K562 (cell line): ENCODE measurements at regions not wholly inside any gene's neighbourhood (a gene's known extent, or its start where the extent isn't known, plus 50 kb on each side); places are given as distances from the start of the nearest gene placed in this dataset.

Experiments used
- ATF7 ChIP-seq: fragments of 450-650 bp; IDR thresholded peaks from 2 replicates; pipeline ENCODE4 v1.7.1; 2014; ENCODE audit warnings: mild to moderate bottlenecking, moderate library complexity
- CC2D1A ChIP-seq: fragments of 450-650 bp; IDR thresholded peaks from 2 replicates; pipeline ENCODE4 v1.6.1; 2017; ENCODE audit warnings: mild to moderate bottlenecking
- CEBPB ChIP-seq: fragments of 450-650 bp; IDR thresholded peaks from 2 replicates; pipeline ENCODE4 v1.6.1; 2016; ENCODE audit warnings: missing genetic modification characterization, missing compliant biosample characterization
- CTBP1 ChIP-seq: fragments of 450-650 bp; IDR thresholded peaks from 2 replicates; pipeline ENCODE4 v1.6.1; 2016; ENCODE audit warnings: borderline replicate concordance
- ESRRA ChIP-seq: fragments of 450-650 bp; IDR thresholded peaks from 2 replicates; pipeline ENCODE4 v1.6.1; 2014; ENCODE audit warnings: low read depth, mild to moderate bottlenecking, moderate library complexity, borderline replicate concordance
- LEF1 ChIP-seq: fragments of 450-650 bp; IDR thresholded peaks from 2 replicates; pipeline ENCODE4 v1.6.1; 2016; ENCODE audit warnings: mild to moderate bottlenecking
- RCOR1 ChIP-seq, 2 experiments: IDR thresholded peaks; 2 replicates each; pipeline ENCODE4 v1.6.1; 2012; ENCODE audit warnings: low read depth in 2 of 2, low read length in 2 of 2, borderline replicate concordance in 1 of 2, improper control_type of control experiment in 1 of 2
- TARDBP ChIP-seq: fragments of 450-650 bp; IDR thresholded peaks from 2 replicates; pipeline ENCODE4 v1.6.1; 2016
- ZEB2 ChIP-seq: fragments of 450-650 bp; IDR thresholded peaks from 2 replicates; pipeline ENCODE4 v1.6.1; 2016
- TF ChIP-seq, protein P1 (sequence below), 2 experiments: fragments of 450-650 bp; formaldehyde crosslinking in 1 of 2; IDR thresholded peaks; 2 replicates each; pipeline versions ENCODE4 v1.4.0 to v1.6.1; 2014 to 2020; ENCODE audit warnings: mild to moderate bottlenecking in 2 of 2, borderline replicate concordance in 1 of 2, low read depth in 1 of 2
- TF ChIP-seq, protein P2 (sequence below): sonication (generic); IDR thresholded peaks from 2 replicates; pipeline ENCODE4 v1.6.1; 2016
- TF ChIP-seq, protein P3 (sequence below): IDR thresholded peaks from 2 replicates; pipeline ENCODE4 v1.6.1; 2012; ENCODE audit warnings: low read depth, low read length, improper control_type of control experiment, borderline replicate concordance
- TF ChIP-seq, protein P4 (sequence below): sonication (generic); formaldehyde crosslinking; IDR thresholded peaks from 2 replicates; pipeline ENCODE4 v1.8.0; 2022; ENCODE audit warnings: mild to moderate bottlenecking, missing genetic modification reagents, borderline replicate concordance

DNA sequence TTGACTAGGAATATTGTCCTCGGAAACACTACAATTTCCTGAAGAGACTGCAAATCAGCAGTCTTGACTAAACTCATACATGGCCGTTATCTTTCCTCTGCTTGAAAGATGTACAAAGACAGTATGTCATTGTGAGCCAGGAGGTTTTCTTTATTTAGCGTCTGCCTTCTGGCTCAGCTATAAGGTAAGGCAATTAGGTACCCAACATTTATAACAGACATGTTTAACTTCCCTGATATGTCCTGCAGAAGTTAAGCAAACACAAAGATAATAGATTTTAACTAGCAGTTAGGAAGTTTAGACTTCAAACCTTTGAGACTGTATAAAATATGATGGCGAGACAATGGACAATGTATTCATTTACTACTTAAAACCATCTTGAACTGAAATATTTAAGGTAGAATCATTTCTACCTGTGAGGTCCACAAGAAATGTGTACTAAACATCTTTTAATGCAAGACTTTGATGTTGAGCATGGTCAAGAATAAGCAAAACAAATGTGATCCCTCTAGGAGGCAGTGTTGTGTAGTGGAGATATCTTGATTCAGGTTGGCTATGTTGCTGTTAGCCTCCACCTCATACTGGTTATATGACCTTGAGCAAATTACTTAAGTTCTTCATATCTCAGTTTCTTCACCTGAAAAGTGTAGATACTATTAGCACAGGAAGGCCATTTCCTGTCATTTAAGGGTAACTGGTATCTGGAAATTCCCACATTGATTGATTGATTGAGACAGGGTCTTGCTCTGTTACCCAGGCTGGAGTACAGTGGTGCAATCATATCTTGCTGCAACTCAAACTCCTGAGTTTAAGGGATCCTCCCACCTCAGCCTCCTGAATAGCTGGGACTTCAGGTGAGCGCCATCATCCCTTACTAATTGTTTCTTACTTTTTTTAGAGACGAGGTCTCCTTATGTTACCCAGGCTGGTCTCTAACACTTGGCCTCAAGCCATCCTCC is 96.3 kb upstream of the EEA1 start (continued):
- TF ChIP-seq, protein P1, sequence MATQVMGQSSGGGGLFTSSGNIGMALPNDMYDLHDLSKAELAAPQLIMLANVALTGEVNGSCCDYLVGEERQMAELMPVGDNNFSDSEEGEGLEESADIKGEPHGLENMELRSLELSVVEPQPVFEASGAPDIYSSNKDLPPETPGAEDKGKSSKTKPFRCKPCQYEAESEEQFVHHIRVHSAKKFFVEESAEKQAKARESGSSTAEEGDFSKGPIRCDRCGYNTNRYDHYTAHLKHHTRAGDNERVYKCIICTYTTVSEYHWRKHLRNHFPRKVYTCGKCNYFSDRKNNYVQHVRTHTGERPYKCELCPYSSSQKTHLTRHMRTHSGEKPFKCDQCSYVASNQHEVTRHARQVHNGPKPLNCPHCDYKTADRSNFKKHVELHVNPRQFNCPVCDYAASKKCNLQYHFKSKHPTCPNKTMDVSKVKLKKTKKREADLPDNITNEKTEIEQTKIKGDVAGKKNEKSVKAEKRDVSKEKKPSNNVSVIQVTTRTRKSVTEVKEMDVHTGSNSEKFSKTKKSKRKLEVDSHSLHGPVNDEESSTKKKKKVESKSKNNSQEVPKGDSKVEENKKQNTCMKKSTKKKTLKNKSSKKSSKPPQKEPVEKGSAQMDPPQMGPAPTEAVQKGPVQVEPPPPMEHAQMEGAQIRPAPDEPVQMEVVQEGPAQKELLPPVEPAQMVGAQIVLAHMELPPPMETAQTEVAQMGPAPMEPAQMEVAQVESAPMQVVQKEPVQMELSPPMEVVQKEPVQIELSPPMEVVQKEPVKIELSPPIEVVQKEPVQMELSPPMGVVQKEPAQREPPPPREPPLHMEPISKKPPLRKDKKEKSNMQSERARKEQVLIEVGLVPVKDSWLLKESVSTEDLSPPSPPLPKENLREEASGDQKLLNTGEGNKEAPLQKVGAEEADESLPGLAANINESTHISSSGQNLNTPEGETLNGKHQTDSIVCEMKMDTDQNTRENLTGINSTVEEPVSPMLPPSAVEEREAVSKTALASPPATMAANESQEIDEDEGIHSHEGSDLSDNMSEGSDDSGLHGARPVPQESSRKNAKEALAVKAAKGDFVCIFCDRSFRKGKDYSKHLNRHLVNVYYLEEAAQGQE (IDR thresholded peaks at IDR 0.05; ENCODE audit: borderline replicate concordance) = peak; percentile 81
- TF ChIP-seq, protein P1 (CRISPR knock-in tag; IDR thresholded peaks at IDR 0.05; ENCODE audit: low read depth) = no peak
- TF ChIP-seq ZEB2 (0 out of 2 replicates have a peak, but pooled peaks have one; percentile 36), ESRRA (peak; percentile 82), LEF1 (0 out of 2 replicates have a peak, but pooled peaks have one; percentile 26), RCOR1 (IDR thresholded peaks at IDR 0.05; ENCODE audit: borderline replicate concordance in 1 of 2, low read depth in 2 of 2, low read length in 2 of 2) (0 out of 4 replicates have a peak, but pooled peaks of 1 of the 2 experiments have one; percentile 29), TARDBP (peak; percentile 39; the same call in 1 of the 2 replicates), CTBP1 (peak; percentile 47; the same call in 1 of the 2 replicates), ATF7 (0 out of 2 replicates have a peak, but pooled peaks have one; percentile 9), CEBPB (tag) (peak; percentile 23; the same call in 1 of the 2 replicates), CC2D1A (peak; percentile 64)
- TF ChIP-seq, protein P2, sequence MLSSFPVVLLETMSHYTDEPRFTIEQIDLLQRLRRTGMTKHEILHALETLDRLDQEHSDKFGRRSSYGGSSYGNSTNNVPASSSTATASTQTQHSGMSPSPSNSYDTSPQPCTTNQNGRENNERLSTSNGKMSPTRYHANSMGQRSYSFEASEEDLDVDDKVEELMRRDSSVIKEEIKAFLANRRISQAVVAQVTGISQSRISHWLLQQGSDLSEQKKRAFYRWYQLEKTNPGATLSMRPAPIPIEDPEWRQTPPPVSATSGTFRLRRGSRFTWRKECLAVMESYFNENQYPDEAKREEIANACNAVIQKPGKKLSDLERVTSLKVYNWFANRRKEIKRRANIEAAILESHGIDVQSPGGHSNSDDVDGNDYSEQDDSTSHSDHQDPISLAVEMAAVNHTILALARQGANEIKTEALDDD = peak; percentile 19; the same call in 1 of the 2 replicates
- TF ChIP-seq, protein P3, sequence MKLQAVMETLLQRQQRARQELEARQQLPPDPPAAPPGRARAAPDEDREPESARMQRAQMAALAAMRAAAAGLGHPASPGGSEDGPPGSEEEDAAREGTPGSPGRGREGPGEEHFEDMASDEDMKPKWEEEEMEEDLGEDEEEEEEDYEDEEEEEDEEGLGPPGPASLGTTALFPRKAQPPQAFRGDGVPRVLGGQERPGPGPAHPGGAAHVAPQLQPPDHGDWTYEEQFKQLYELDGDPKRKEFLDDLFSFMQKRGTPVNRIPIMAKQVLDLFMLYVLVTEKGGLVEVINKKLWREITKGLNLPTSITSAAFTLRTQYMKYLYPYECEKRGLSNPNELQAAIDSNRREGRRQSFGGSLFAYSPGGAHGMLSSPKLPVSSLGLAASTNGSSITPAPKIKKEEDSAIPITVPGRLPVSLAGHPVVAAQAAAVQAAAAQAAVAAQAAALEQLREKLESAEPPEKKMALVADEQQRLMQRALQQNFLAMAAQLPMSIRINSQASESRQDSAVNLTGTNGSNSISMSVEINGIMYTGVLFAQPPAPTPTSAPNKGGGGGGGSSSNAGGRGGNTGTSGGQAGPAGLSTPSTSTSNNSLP = peak; percentile 66; the same call in 1 of the 2 replicates
- TF ChIP-seq, protein P4, sequence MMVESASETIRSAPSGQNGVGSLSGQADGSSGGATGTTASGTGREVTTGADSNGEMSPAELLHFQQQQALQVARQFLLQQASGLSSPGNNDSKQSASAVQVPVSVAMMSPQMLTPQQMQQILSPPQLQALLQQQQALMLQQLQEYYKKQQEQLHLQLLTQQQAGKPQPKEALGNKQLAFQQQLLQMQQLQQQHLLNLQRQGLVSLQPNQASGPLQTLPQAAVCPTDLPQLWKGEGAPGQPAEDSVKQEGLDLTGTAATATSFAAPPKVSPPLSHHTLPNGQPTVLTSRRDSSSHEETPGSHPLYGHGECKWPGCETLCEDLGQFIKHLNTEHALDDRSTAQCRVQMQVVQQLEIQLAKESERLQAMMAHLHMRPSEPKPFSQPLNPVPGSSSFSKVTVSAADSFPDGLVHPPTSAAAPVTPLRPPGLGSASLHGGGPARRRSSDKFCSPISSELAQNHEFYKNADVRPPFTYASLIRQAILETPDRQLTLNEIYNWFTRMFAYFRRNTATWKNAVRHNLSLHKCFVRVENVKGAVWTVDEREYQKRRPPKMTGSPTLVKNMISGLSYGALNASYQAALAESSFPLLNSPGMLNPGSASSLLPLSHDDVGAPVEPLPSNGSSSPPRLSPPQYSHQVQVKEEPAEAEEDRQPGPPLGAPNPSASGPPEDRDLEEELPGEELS (CRISPR knock-in tag) = no peak
